SK-N-SH (cell line): ENCODE measurements at regions not wholly inside any gene's neighbourhood (a gene's known extent, or its start where the extent isn't known, plus 50 kb on each side); places are given as distances from the start of the nearest gene placed in this dataset.
"Not testable (repeated sequence)": the region's sequence is repeated elsewhere in the genome, so short reads cannot be mapped to it uniquely, and the experiment has no call there.

Experiments used
- CTCF ChIA-PET: fragments of 300-600, 350-600 bp; formaldehyde crosslinking; extraction: SDS; loops from one replicate; lab custom pipeline; 2021; lab: Yijun Ruan, JAX
- POLR2A ChIA-PET: fragments of 350-600 bp; sonication (Branson Sonifier 250); formaldehyde crosslinking; extraction: SDS; loops from one replicate; lab custom pipeline; 2020; ENCODE audit warnings: antibody characterized with exemption, inconsistent platforms; lab: Yijun Ruan, JAX
- DNase-seq: peaks from one replicate; pipeline ENCODE4 v3.0.0; 2012
- H2AFZ ChIP-seq: fragments of 200-600 bp; sonication (generic); 2 replicates; pipeline ENCODE4 v1.8.1; 2016; ENCODE audit warnings: antibody characterized with exemption, mild to moderate bottlenecking, low read depth
- H3F3A ChIP-seq: fragments of 200-600 bp; sonication (generic); replicated peaks from 2 replicates; pipeline ENCODE3; 2016; ENCODE audit warnings: antibody characterized with exemption, mild to moderate bottlenecking; ENCODE audit not compliant: insufficient read depth
- H3K27ac ChIP-seq, 2 experiments: fragments of 200-500 bp in 1 of 2; fragments of 200-600 bp in 1 of 2; sonication (Bioruptor generic) in 1 of 2; sonication (generic), shearing (Covaris generic) in 1 of 2; 2 replicates each; pipeline versions ENCODE4 v1.5.1 to v1.6.1; 2014 to 2016; ENCODE audit warnings: low read depth in 2 of 2, inconsistent platforms in 1 of 2, low read length in 1 of 2, mild to moderate bottlenecking in 1 of 2, mixed read lengths in 1 of 2
- H3K27me3 ChIP-seq: fragments of 200-600 bp; sonication (generic), shearing (Covaris generic); 2 replicates; pipeline ENCODE4 v1.6.1; 2016; ENCODE audit warnings: mixed run types; ENCODE audit not compliant: insufficient read depth
- H3K36me3 ChIP-seq, 2 experiments: fragments of 200-500 bp in 1 of 2; fragments of 200-600 bp in 1 of 2; sonication (Bioruptor generic) in 1 of 2; sonication (generic) in 1 of 2; replicated peaks in 1 of 2; 2 replicates each; pipeline versions ENCODE3 to v1.5.1; 2014 to 2016; ENCODE audit warnings: low read length in 1 of 2, mild to moderate bottlenecking in 1 of 2; ENCODE audit not compliant: insufficient read depth in 2 of 2, control insufficient read depth in 1 of 2
- H3K4me1 ChIP-seq, 2 experiments: fragments of 200-500 bp in 1 of 2; fragments of 200-600 bp in 1 of 2; sonication (Bioruptor generic) in 1 of 2; sonication (generic), shearing (Covaris generic) in 1 of 2; 2 replicates each; pipeline versions ENCODE4 v1.5.1 to v1.6.1; 2014 to 2016; ENCODE audit warnings: low read depth in 1 of 2, low read length in 1 of 2, mixed run types in 1 of 2; ENCODE audit not compliant: insufficient read depth in 2 of 2, control insufficient read depth in 1 of 2
- H3K4me2 ChIP-seq: fragments of 200-600 bp; sonication (generic), shearing (Covaris generic); 2 replicates; pipeline ENCODE4 v1.6.1; 2017; ENCODE audit warnings: mixed run types
- H3K4me3 ChIP-seq, 2 experiments: fragments of 200-500 bp in 1 of 2; fragments of 200-600 bp in 1 of 2; sonication (Bioruptor generic) in 1 of 2; sonication (generic), shearing (Covaris generic) in 1 of 2; 2 replicates each; pipeline versions ENCODE4 v1.5.1 to v1.8.1; 2014 to 2016; ENCODE audit warnings: low read depth in 2 of 2, inconsistent platforms in 1 of 2, low read length in 1 of 2, mild to moderate bottlenecking in 1 of 2, mixed read lengths in 1 of 2, moderate library complexity in 1 of 2
- H3K79me2 ChIP-seq: fragments of 200-600 bp; sonication (generic); 2 replicates; pipeline ENCODE4 v1.8.1; 2017; ENCODE audit warnings: mild to moderate bottlenecking; ENCODE audit not compliant: insufficient read depth
- H3K9ac ChIP-seq: fragments of 200-600 bp; sonication (generic); 2 replicates; pipeline ENCODE4 v1.6.1; 2017; ENCODE audit warnings: mixed run types
- H3K9me2 ChIP-seq: fragments of 200-600 bp; sonication (generic); 2 replicates; pipeline ENCODE4 v1.6.1; 2017; ENCODE audit warnings: mixed run types
- H3K9me3 ChIP-seq: fragments of 200-600 bp; sonication (generic); 2 replicates; pipeline ENCODE4 v1.6.1; 2017; ENCODE audit warnings: mixed run types, mild to moderate bottlenecking, moderate library complexity
- H4K20me1 ChIP-seq: fragments of 200-600 bp; sonication (generic); 2 replicates; pipeline ENCODE4 v1.6.1; 2017; ENCODE audit warnings: mild to moderate bottlenecking, mixed run types; ENCODE audit not compliant: insufficient read depth
- ELF1 ChIP-seq: IDR thresholded peaks from 2 replicates; pipeline ENCODE4 v1.4.0; 2012
- EZH2phosphoT487 ChIP-seq: fragments of 200-600 bp; sonication (generic); IDR thresholded peaks from 2 replicates; pipeline ENCODE4 v1.6.1; 2017; ENCODE audit warnings: low read depth, mixed run types, mild to moderate bottlenecking, antibody characterized with exemption, moderate library complexity, borderline replicate concordance
- IRF3 ChIP-seq: fragments of 150-350 bp; IDR thresholded peaks from 2 replicates; pipeline ENCODE4 v1.6.1; 2016; ENCODE audit warnings: mild to moderate bottlenecking, low read depth, low read length
- JUND ChIP-seq: IDR thresholded peaks from 2 replicates; pipeline ENCODE4 v1.4.0; 2012
- NRF1 ChIP-seq: IDR thresholded peaks from 2 replicates; pipeline ENCODE4 v1.6.1; 2012; ENCODE audit warnings: low read depth, mild to moderate bottlenecking, low read length
- POLR2AphosphoS5 ChIP-seq: IDR thresholded peaks from 2 replicates; pipeline ENCODE4 v1.6.1; 2012; ENCODE audit warnings: low read depth, low read length
- RCOR1 ChIP-seq: fragments of 150-350 bp; IDR thresholded peaks from 2 replicates; pipeline ENCODE4 v1.6.1; 2017; ENCODE audit warnings: antibody characterized with exemption, low read length
- SMC3 ChIP-seq: IDR thresholded peaks from 2 replicates; pipeline ENCODE4 v1.6.1; 2012; ENCODE audit warnings: low read depth, low read length, improper control_type of control experiment
- TAF1 ChIP-seq: IDR thresholded peaks from 2 replicates; pipeline ENCODE4 v1.6.1; 2012; ENCODE audit warnings: low read depth, mild to moderate bottlenecking, low read length, moderate library complexity, borderline replicate concordance
- TCF12 ChIP-seq: IDR thresholded peaks from 2 replicates; pipeline ENCODE4 v1.4.0; 2012
- USF1 ChIP-seq: IDR thresholded peaks from 2 replicates; pipeline ENCODE4 v1.4.0; 2012; ENCODE audit warnings: low read depth, borderline replicate concordance
- WGBS: methylation state at CpG from one replicate; pipeline ENCODE4 v1.1.6; 2017; ENCODE audit warnings: low lambda C conversion rate; 5-methylcytosine and 5-hydroxymethylcytosine counted together

- H3F3A ChIP-seq, H3K9me3 ChIP-seq, H3K36me3 ChIP-seq, H3K4me3 ChIP-seq, H3K9ac ChIP-seq, H3K4me2 ChIP-seq, H3K27me3 ChIP-seq, POLR2A ChIA-PET, H3K27ac ChIP-seq, H3K79me2 ChIP-seq, H3K9me2 ChIP-seq, H2AFZ ChIP-seq, H3K4me1 ChIP-seq, DNase-seq, H4K20me1 ChIP-seq, CTCF ChIA-PET: not testable (repeated sequence)
- WGBS, result 0% methylated on average over 1 of the region's 7 CpGs
Measured at GRCh38 chr1:86633306-86633838, 71.0 kb upstream of the SH3GLB1 start.

GRCh38 chr1:86633921-86634320 is 70.5 kb upstream of the SH3GLB1 start:
- no peaks in the 10 kb centered on the region for H3K4me1 ChIP-seq
- no peak for DNase-seq
- H3K79me2 ChIP-seq, result no peaks in the 10 kb centered on the region
- H3K27me3 ChIP-seq, result no peaks in the 10 kb centered on the region
- no peaks in the 10 kb centered on the region for H3F3A ChIP-seq
- H3K9me3 ChIP-seq, result no peaks in the 10 kb centered on the region
- no peak overlapping the region for H2AFZ ChIP-seq
- TF ChIP-seq SMC3, result no peak
- no peak for TF ChIP-seq ELF1
- no peak for TF ChIP-seq EZH2phosphoT487
- TF ChIP-seq POLR2AphosphoS5, result no peak
- TF ChIP-seq IRF3, result no peak
- TF ChIP-seq TCF12, result no peak
- H3K4me3 ChIP-seq, result no peak overlapping the region
- H3K9me2 ChIP-seq, result no peaks in the 10 kb centered on the region
- no peaks in the 10 kb centered on the region for H4K20me1 ChIP-seq
- CTCF ChIA-PET, result no interaction called here
- H3K36me3 ChIP-seq, result no peaks in the 10 kb centered on the region
- H3K9ac ChIP-seq, result no peak overlapping the region
- 42% methylated on average over 3 of the region's 3 CpGs for WGBS
- no peak overlapping the region for H3K27ac ChIP-seq
- POLR2A ChIA-PET, result no interaction called here
- no peak overlapping the region for H3K4me2 ChIP-seq

GRCh38 chr1:86636898-86637297 is 67.5 kb upstream of the SH3GLB1 start:
- no peaks in the 10 kb centered on the region for H3K4me1 ChIP-seq
- POLR2A ChIA-PET, result no interaction called here
- H3K27me3 ChIP-seq, result no peaks in the 10 kb centered on the region
- DNase-seq, result no peak
- no peaks in the 10 kb centered on the region for H4K20me1 ChIP-seq
- no peaks in the 10 kb centered on the region for H3K9me2 ChIP-seq
- no peak overlapping the region for H2AFZ ChIP-seq
- CTCF ChIA-PET, result interaction anchor here (1.0 kb wide), 1 partner anchor 68 kb away, joined by 3 read pairs; the partner anchor contains the start of gene SH3GLB1
- TF ChIP-seq USF1 (no peak), TAF1 (no peak), JUND (no peak), NRF1 (no peak), RCOR1 (no peak)
- no peaks in the 10 kb centered on the region for H3K79me2 ChIP-seq
- H3K9ac ChIP-seq, result no peak overlapping the region
- H3K9me3 ChIP-seq, result no peaks in the 10 kb centered on the region; the same call in 1 of the 2 replicates
- no peaks in the 10 kb centered on the region for H3K36me3 ChIP-seq
- no peak overlapping the region for H3K4me3 ChIP-seq
- H3K4me2 ChIP-seq, result no peak overlapping the region
- no peaks in the 10 kb centered on the region for H3F3A ChIP-seq
- H3K27ac ChIP-seq, result no peak overlapping the region
